H1 (cell line): ENCODE measurements at regions not wholly inside any gene's neighbourhood (a gene's known extent, or its start where the extent isn't known, plus 50 kb on each side); places are given as distances from the start of the nearest gene placed in this dataset.

ENCODE experiments used
- CTCF ChIA-PET: fragments of 300-600 bp; sonication (Branson Sonifier 250); formaldehyde crosslinking; loops from one replicate; lab custom pipeline; 2021; ENCODE audit not compliant: partially characterized antibody; lab: Charles Lee
- POLR2A ChIA-PET: fragments of 300-600 bp; sonication (Branson Sonifier 250); formaldehyde crosslinking; loops from one replicate; lab custom pipeline; 2021; ENCODE audit warnings: inconsistent platforms; ENCODE audit not compliant: partially characterized antibody; lab: Charles Lee
- DNase-seq, 2 experiments: peaks; one replicate each; pipeline versions ENCODE4 v3.0.0 to v3.0.0-alpha.2; 2010 to 2022; ENCODE audit warnings: low spot score in 2 of 2, low read depth in 1 of 2, mixed read lengths in 1 of 2
- FAIRE-seq: peaks from 2 replicates; lab custom pipeline; 2011; peaks lifted over from hg19 to GRCh38; lab: Jason Lieb, UNC
- H2AFZ ChIP-seq: 2 replicates; pipeline ENCODE4 v1.8.1; 2012; ENCODE audit warnings: low read length, inconsistent platforms
- H2AK5ac ChIP-seq: 2 replicates; pipeline ENCODE4 v1.6.1; 2013; ENCODE audit warnings: low read depth, low read length
- H2BK120ac ChIP-seq: replicated peaks from 2 replicates; pipeline ENCODE3; 2013; ENCODE audit warnings: low read depth, low read length, inconsistent platforms
- H2BK12ac ChIP-seq: 2 replicates; pipeline ENCODE4 v1.6.1; 2013; ENCODE audit warnings: low read depth, low read length
- H2BK15ac ChIP-seq: 2 replicates; pipeline ENCODE4 v1.6.1; 2013; ENCODE audit warnings: low read length
- H2BK20ac ChIP-seq: 2 replicates; pipeline ENCODE4 v1.6.1; 2013; ENCODE audit warnings: low read length
- H2BK5ac ChIP-seq: 2 replicates; pipeline ENCODE4 v1.6.1; 2013; ENCODE audit warnings: low read depth, low read length
- H3K14ac ChIP-seq: 2 replicates; pipeline ENCODE4 v1.6.1; 2013; ENCODE audit warnings: inconsistent platforms; ENCODE audit not compliant: insufficient read length
- H3K18ac ChIP-seq: 2 replicates; pipeline ENCODE4 v1.6.1; 2013; ENCODE audit warnings: low read length; ENCODE audit errors: extremely low read depth
- H3K23ac ChIP-seq: 2 replicates; pipeline ENCODE4 v1.6.1; 2013; ENCODE audit warnings: inconsistent platforms; ENCODE audit not compliant: insufficient read length
- H3K23me2 ChIP-seq: 2 replicates; pipeline ENCODE4 v1.6.1; 2013; ENCODE audit warnings: low read depth, low read length
- H3K27ac ChIP-seq: 2 replicates; pipeline ENCODE4 v1.6.1; 2011; ENCODE audit warnings: low read depth, low read length, inconsistent platforms
- H3K27me3 ChIP-seq, 4 experiments: replicated peaks in 1 of 4; 1 replicate in 1 of 4; 2 replicates in 3 of 4; pipeline versions ENCODE4 v1.6.1 to v1.8.1; 2011 to 2013; ENCODE audit warnings: low read length in 3 of 4, mild to moderate bottlenecking in 3 of 4, inconsistent platforms in 2 of 4, mixed read lengths in 2 of 4, moderate library complexity in 1 of 4; ENCODE audit not compliant: control insufficient read depth in 3 of 4, insufficient read depth in 3 of 4; ENCODE audit errors: extremely low read depth in 1 of 4
- H3K36me3 ChIP-seq, 4 experiments: 2 replicates each; pipeline versions ENCODE4 v1.6.1 to v1.8.1; 2011 to 2013; ENCODE audit warnings: mild to moderate bottlenecking in 4 of 4, low read length in 3 of 4, moderate library complexity in 2 of 4, control low read depth in 1 of 4, inconsistent platforms in 1 of 4; ENCODE audit not compliant: insufficient read depth in 4 of 4, control insufficient read depth in 2 of 4
- H3K4ac ChIP-seq: replicated peaks from 2 replicates; pipeline ENCODE3; 2013; ENCODE audit warnings: low read length, low read depth, mixed read lengths, inconsistent platforms; ENCODE audit not compliant: insufficient read length
- H3K4me1 ChIP-seq, 4 experiments: replicated peaks in 1 of 4; 1 replicate in 1 of 4; 2 replicates in 3 of 4; pipeline versions ENCODE4 v1.6.1 to v1.8.1; 2011 to 2013; ENCODE audit warnings: low read length in 3 of 4, inconsistent platforms in 2 of 4, mixed read lengths in 1 of 4; ENCODE audit not compliant: insufficient read depth in 4 of 4, control insufficient read depth in 3 of 4
- H3K4me2 ChIP-seq, 2 experiments: 2 replicates each; pipeline versions ENCODE4 v1.6.1 to v1.8.1; 2011 to 2013; ENCODE audit warnings: low read depth in 2 of 2, low read length in 2 of 2, control low read depth in 1 of 2, inconsistent platforms in 1 of 2, mild to moderate bottlenecking in 1 of 2; ENCODE audit not compliant: insufficient read depth in 1 of 2
- H3K4me3 ChIP-seq, 4 experiments: fragments of 200-600, 300-600 bp in 1 of 4; sonication (generic), shearing (Covaris generic), sonication (Bioruptor Twin) in 1 of 4; 2 replicates each; pipeline versions ENCODE4 v1.5.1 to v1.8.1; 2011 to 2016; ENCODE audit warnings: low read length in 4 of 4, low read depth in 3 of 4, control low read depth in 2 of 4, inconsistent platforms in 2 of 4, mild to moderate bottlenecking in 2 of 4, mixed read lengths in 1 of 4, moderate library complexity in 1 of 4; ENCODE audit not compliant: insufficient read depth in 2 of 4; ENCODE audit errors: extremely low read depth in 1 of 4
- H3K56ac ChIP-seq: replicated peaks from 2 replicates; pipeline ENCODE3; 2013; ENCODE audit warnings: low read depth, mild to moderate bottlenecking, mixed read lengths, low read length, inconsistent platforms; ENCODE audit not compliant: insufficient read length
- H3K79me1 ChIP-seq: 2 replicates; pipeline ENCODE4 v1.6.1; 2013; ENCODE audit warnings: low read depth, low read length, control low read depth
- H3K79me2 ChIP-seq, 2 experiments: 2 replicates each; pipeline versions ENCODE4 v1.6.1 to v1.8.1; 2012 to 2013; ENCODE audit warnings: low read length in 2 of 2, mild to moderate bottlenecking in 2 of 2, inconsistent platforms in 1 of 2; ENCODE audit not compliant: insufficient read depth in 2 of 2, control insufficient read depth in 1 of 2
- H3K9ac ChIP-seq, 4 experiments: replicated peaks in 1 of 4; 1 replicate in 1 of 4; 2 replicates in 3 of 4; pipeline versions ENCODE4 v1.6.1 to v1.8.1; 2011 to 2013; ENCODE audit warnings: low read depth in 3 of 4, low read length in 3 of 4, control low read depth in 2 of 4, mild to moderate bottlenecking in 2 of 4, moderate library complexity in 2 of 4, inconsistent platforms in 1 of 4; ENCODE audit errors: extremely low read depth in 1 of 4
- H3K9me3 ChIP-seq, 2 experiments: 2 replicates each; pipeline versions ENCODE4 v1.6.1 to v1.8.1; 2012 to 2013; ENCODE audit warnings: mild to moderate bottlenecking in 2 of 2, moderate library complexity in 2 of 2, control low read depth in 1 of 2, inconsistent platforms in 1 of 2, low read depth in 1 of 2, low read length in 1 of 2, mixed read lengths in 1 of 2; ENCODE audit not compliant: insufficient read depth in 2 of 2
- H4K20me1 ChIP-seq, 2 experiments: replicated peaks in 1 of 2; 2 replicates each; pipeline versions ENCODE3 to v1.8.1; 2011 to 2013; ENCODE audit warnings: inconsistent platforms in 2 of 2, low read length in 2 of 2, mild to moderate bottlenecking in 1 of 2; ENCODE audit not compliant: insufficient read depth in 2 of 2, control insufficient read depth in 1 of 2
- H4K5ac ChIP-seq: 2 replicates; pipeline ENCODE4 v1.6.1; 2013; ENCODE audit warnings: low read length, low read depth, mixed read lengths, inconsistent platforms; ENCODE audit not compliant: insufficient read length
- H4K8ac ChIP-seq: 2 replicates; pipeline ENCODE4 v1.8.0; 2013; ENCODE audit warnings: mild to moderate bottlenecking, moderate library complexity, low read length, inconsistent platforms; ENCODE audit not compliant: insufficient read depth; ENCODE audit errors: extremely low read depth
- H4K91ac ChIP-seq: replicated peaks from 2 replicates; pipeline ENCODE3; 2013; ENCODE audit warnings: low read length, mixed read lengths, inconsistent platforms; ENCODE audit not compliant: insufficient read length
- WGBS, 2 experiments: shearing (Covaris generic) in 1 of 2; methylation state at CpG; one replicate each; pipeline versions ENCODE4 v1.1.6 to v1.1.7; 2013 to 2015; ENCODE audit warnings: low lambda C conversion rate in 2 of 2, mixed read lengths in 2 of 2, inconsistent platforms in 1 of 2, low coverage in 1 of 2, missing lambda C conversion rate in 1 of 2; ENCODE audit not compliant: insufficient replicate concordance in 2 of 2, insufficient coverage in 1 of 2, insufficient read length in 1 of 2; ENCODE audit errors: extremely low coverage in 1 of 2, missing lambda C conversion rate in 1 of 2; 5-methylcytosine and 5-hydroxymethylcytosine counted together

DNA sequence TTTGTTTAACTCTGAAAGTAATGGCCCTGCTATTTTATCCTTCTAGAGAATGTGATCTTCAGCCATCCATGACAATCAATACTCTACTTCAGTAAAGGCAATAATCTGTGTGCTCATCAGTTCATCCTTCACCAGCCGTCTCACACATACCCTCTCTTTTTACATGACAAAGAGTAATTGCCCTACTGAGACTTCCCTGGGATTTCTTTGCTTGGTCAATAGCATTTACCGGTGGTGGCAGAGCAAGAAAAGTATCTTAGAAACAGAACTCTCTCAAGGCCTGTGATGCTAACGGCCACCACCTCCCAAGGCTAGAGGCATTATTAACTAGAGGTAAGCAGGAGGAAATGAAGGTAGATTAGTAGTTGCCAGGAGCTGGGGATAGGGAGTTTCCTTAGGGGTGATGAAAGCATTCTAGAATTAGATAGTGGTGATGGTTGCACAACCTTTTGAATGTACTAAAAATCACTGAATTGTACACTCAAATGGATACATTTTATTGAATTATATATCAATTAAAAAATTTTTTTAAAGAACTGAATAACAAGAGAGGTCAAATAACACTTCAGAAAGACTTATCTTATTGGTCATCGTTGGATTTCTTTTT is 57.9 kb upstream of the EPC2 start:
- H4K91ac ChIP-seq = no peak overlapping the region
- no peak overlapping the region for H3K56ac ChIP-seq
- no peaks in the 10 kb centered on the region for H3K9me3 ChIP-seq
- H3K79me2 ChIP-seq = no peaks in the 10 kb centered on the region
- no peak overlapping the region for H2BK120ac ChIP-seq
- no peak overlapping the region for H3K23ac ChIP-seq
- H3K27ac ChIP-seq = no peak overlapping the region
- no peak overlapping the region for H2BK20ac ChIP-seq
- no peak overlapping the region for H3K4ac ChIP-seq
- no peak overlapping the region for H2BK5ac ChIP-seq
- no peak overlapping the region for H3K14ac ChIP-seq
- H2BK12ac ChIP-seq = no peak overlapping the region
- no peak overlapping the region for H2AK5ac ChIP-seq
- H3K18ac ChIP-seq = no peak overlapping the region
- H4K20me1 ChIP-seq = no peaks in the 10 kb centered on the region
- H3K4me2 ChIP-seq = no peak overlapping the region
- H3K36me3 ChIP-seq = no peaks in the 10 kb centered on the region
- no peak for DNase-seq
- H3K23me2 ChIP-seq = no peaks in the 10 kb centered on the region; the same call in 1 of the 2 replicates
- H3K4me3 ChIP-seq = no peak overlapping the region
- 45% methylated on average over 4 of the region's 4 CpGs; no CpG with 5 or more reads in 1 of the 2 experiments for WGBS, 2 experiments
- H4K5ac ChIP-seq = no peak overlapping the region
- FAIRE-seq = peak; percentile 48
- no peak overlapping the region for H2AFZ ChIP-seq
- H3K4me1 ChIP-seq = peaks cover 0 to 3% (median 0%) of the 10 kb centered on the region in 4 experiments; a peak in 2 of 7 replicates
- ChIA-PET CTCF (interaction anchor here (0.9 to 3.1 kb wide), 3 partner anchors 9 to 89 kb away, joined by 3 to 8 read pairs (median 5); no protein-coding TSS in a partner anchor), POLR2A (interaction anchor here (0.6 to 0.7 kb wide), 2 partner anchors 43 to 77 kb away, joined by 3 read pairs; no protein-coding TSS in a partner anchor)
- no peaks in the 10 kb centered on the region for H3K79me1 ChIP-seq
- H4K8ac ChIP-seq = no peak overlapping the region
- no peak overlapping the region for H3K9ac ChIP-seq
- no peak overlapping the region for H2BK15ac ChIP-seq
- H3K27me3 ChIP-seq = no peaks in the 10 kb centered on the region
